HK-2 (cell line): ENCODE measurements at regions not wholly inside any gene's neighbourhood (a gene's known extent, or its start where the extent isn't known, plus 50 kb on each side); places are given as distances from the start of the nearest gene placed in this dataset.

Experiments
- DNase-seq: peaks from one replicate; pipeline ENCODE4 v3.0.0-alpha.2; 2018; ENCODE audit not compliant: unreplicated experiment

DNA sequence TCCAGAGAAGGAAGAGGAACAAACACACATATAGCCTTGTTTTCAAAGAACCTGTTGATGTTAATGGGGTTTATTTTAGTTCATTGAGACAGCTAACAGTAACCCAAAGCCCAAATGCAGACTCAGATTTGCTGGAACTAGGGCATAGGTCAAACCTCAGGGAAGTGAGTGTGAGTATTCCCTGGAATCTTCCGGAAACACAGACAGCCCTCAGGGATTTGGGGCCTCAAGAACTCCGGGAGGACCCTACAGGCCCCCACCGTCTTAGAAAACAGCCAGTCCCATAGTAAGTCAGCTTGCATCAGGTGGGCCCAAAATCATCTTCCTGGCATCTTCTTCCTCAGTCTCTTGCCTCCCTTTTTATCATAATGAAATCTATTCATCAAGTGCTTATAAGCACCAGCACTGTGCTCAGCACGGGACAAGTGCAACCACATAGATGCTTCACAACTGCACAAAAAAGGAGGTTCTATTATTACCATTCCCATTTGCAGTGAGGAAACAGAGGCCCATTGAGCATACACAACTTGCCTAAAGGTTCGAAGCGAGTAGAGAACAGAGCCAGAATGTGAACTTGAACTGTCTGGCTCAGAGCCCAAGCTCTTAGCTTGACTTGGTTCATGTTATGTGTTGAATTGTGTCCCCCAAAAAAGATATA is 50.2 kb upstream of the BCL11A start:
- no peak for DNase-seq

DNA sequence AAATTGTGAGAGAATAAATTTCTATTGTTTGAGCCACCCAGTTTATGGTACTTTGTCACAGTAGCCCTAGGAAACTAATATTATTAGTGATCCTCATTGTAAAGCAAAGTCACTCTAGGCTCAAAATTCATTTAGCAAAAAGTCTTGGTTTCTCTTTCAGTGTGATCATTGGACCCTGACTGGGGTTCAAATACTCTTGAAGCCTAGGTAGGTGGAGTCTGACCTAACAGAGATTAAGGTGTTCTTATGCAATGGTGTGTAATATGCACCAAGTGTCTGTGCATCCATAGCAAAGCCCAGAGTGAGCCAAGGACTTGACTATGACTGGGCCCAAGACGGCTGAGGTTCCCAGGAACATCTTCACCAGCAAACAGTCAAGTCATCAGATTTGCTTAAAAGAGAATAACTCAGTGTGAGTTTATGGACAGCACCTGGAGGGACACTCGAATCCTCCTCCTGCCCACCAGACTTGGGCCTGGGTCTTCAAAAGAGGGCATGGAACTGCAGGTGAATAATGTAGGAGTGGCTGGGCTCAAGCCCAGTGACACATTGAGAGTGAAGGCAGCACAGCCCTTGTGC is 51.1 kb upstream of the BCL11A start:
- DNase-seq, result no peak

DNA sequence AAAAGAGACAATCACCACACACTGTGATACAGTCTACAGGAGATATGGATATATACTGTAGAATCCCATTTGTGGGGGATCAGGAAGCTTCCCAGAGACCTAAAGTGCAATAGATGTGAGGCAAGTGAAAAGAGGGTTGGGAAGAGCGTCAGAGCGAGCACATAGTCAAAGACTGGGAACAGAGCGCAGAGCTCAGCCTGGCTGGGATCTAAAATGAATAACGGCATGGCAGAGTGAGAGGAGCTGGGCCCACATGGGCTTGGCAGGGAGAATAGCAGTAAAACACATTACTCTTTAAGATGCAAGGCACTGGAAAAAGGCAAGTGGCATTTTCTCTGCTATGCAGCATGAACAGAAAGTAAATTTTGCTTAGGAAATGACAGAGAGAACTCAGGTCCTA is 52.4 kb upstream of the BCL11A start:
- no peak for DNase-seq

DNA sequence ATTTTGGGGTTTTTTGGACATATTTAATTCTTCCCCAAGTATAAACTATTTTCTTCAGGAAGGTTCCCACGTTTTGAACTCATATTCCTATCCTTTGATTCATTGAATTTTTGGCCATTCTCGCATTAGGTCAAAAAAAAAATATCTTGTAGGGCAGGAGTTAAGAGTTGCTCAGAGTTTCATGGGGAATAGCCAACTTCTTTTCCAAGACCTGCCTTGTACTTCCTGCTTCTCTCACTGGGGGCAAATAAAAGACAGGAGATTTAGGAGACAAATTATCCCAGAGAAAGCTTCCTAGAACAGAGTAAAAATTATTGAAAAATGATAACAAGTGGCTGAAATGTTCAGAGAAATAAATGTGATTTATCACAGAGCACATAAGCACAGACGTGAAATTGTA is 55.2 kb upstream of the BCL11A start:
- no peak for DNase-seq

DNA sequence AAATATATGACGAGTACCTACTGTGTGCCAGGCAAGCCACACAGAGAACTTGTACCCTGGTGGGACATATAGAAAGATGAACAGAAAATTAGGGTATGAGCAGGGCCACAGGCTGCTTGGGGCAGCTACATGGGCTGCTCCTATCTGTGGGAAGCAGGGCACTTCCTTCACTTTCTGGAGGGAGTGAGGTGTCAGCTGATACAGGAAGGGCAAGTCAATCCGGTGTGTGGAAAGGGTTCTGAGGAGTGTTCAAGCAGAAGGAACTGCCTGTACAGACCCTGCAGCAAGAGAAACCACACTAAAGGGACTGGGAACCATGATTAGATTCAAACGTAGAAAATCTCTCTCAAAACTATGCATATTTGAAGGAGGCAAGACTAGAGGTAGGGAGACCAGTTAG is 58.6 kb upstream of the BCL11A start:
- DNase-seq, result no peak

DNA sequence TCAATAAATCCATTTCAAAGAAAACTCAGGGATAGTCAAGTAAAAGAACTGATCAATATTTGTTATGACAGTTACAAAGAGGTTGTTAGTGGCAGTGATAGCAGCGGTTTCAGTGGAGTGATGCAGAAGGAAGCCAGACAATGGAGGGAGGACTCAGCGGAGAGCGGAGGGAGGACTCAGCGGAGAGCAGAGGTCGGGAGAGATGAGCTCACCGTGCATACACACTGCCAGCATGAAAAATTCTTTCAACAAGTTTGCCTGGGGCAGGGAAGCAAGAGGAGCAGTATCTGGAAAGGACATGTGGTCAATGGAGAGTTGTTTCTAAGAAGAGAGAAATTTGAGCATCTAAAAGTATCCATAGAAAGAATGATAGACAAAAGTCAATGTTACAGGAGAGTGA is 60.9 kb upstream of the BCL11A start:
- DNase-seq, result no peak

DNA sequence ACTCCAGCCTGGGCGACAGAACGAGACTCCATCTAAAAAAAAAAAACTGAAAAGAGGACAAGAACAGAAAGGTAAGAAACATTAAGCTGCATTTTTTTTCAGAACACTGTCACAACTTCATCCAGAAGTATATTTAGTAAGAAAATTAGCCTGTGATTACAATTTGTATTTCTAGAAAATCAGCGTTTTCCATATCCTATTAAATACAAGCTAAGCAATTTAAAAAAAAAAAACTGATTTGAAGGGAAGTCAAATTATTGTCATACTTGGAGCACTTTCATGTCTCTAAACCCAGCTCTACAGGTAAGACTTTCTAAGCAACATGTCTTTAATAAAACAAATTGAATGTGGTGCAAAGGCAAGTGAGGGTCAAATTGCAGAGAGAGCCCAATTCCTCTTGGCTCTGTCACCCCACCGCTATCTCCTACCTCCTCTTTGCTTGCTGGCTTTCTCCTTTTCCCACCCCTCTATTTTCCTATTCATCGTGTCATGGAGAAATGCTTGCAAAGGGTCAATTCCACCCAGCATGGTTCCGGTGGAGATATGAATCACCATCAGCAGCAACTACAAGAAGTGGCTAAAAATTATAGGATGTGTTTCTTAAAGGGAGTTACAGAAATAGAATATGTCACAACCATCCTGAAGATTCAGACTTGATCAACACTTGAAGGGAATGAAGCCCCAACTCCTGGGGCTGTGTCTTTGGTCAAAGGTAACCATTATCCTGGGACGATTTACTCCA is 68.4 kb upstream of the BCL11A start:
- no peak for DNase-seq

DNA sequence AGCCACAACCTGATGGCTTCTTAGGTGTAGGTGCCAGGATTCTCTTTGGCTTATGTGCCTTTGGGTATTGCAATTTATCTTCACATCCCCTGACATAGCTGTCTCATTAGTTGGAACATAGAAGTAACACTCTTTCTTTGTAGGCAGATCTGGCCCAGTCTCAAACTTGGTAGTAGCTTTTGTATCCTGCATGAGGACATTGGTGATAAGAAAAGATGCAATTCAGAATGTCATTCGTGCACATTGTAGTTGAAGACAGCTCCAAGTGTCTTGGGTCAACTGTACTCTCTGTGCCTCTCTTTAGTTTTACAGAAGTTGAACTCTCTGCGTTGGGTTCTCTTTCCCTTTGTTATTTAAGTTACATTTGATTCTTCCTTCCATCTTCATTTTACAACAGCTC is 69.6 kb upstream of the BCL11A start:
- DNase-seq, result no peak

DNA sequence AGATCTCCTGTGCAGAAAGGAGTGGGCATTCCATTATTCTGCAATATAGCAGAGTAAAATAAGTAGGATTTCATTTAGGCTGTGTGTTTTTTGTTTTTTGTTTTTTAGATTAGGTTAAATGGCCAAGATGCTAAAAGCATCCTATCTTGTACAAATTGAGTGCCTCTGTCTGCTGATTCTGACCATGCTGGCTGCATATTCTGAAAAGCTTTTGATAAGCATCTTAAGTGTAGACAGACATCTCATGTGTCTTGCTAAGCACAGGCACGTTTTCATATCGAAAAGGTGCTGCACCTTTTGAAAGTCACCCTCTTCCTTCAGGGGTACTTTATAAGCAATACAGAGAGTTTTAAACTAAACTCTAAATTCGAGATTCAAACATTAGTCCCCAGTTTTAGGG is 74.0 kb upstream of the BCL11A start:
- DNase-seq, result no peak

DNA sequence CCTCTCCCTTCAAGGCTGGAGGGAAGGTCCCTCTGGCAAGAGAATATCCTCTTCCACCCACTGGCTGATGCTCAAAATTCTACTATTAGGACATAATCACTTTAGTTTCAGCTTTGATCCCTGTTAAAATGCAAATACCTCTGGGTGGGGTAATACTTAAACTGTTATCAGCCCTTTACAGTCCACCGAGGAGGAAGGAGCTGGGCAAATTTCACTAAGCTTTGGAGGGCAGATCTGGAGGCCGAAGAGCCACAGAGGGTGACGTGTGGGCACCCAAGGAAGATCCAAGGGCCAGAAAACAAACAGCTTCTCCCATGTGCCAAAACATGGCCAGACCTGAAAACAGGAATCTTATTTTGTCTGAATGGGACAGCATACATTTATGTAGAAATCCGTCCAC is 74.6 kb upstream of the BCL11A start:
- no peak for DNase-seq

DNA sequence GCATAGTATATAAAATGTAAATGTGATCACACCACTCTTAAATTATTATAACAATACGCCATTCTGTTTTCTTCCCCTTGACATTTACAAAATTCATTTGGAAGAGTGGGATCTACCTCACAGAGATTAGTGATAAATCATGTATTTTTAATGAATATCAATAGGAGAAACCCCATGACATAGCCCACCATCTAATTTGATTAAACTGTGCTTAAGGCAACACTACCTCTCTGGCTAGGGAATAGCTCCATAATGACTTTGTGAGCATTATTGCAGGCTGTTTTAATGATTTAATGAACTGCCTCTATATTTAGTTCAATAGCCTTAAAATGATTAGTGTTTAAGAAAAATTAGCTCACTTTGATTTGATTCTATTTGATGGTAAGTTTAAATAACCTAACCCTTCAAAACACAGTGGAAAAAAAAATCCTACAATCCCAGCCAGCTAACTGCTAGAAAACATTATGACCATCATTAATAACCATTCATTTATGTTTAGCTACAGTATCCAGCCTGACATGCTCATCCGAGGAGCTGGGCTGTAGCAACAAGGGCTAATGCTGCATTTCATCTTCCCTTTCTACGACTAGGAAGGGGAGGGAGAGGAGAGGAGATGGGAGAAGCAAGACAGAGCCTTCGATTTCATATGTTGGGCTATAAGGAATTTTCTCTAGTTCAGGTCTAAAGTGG is 75.3 kb upstream of the BCL11A start:
- DNase-seq, result no peak

DNA sequence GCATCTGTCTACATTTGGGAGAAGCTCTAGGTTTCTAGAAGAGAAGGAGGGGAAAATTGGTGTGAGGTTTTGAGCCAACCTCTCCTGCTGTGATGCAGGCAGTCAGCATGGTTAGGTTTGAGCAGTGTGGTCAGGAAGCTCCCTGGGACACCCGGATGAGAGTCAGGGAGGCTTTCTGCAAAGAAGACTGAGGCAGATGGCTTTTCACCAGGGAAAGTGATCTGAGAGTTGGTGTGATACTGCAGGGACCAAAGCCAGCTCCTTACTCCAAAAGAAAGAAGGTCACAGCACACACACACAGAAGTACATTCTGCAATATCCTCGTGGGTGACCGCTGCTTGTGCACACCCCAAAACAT is 75.8 kb upstream of the BCL11A start:
- DNase-seq, result no peak

DNA sequence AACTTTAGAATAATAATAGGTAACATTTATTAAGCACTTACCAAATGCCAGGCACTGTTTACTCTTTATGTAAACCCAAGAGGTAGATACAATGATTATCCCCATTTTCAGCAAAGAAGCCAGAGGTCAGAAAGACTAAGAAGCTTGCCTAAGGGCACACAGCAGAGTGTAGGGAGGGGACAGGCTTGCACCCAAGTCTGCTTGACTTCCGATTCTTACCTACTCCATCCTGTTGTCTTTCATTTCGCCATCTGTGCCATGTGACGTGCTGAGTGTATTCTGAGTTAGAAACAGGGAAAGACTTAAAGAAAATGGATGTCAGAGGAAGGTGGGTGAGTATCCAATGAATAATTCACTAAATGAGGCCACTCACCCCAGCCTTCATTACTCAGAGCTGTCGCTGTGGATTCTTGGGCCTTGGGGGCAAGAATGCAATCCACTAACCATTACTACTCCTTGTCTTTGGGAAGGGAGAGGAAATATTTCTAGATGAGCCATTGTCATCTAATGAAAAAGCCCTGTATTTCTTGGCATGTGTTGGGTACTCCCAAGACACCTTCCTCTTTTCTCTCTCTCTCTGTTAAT is 76.4 kb upstream of the BCL11A start:
- DNase-seq, result no peak

DNA sequence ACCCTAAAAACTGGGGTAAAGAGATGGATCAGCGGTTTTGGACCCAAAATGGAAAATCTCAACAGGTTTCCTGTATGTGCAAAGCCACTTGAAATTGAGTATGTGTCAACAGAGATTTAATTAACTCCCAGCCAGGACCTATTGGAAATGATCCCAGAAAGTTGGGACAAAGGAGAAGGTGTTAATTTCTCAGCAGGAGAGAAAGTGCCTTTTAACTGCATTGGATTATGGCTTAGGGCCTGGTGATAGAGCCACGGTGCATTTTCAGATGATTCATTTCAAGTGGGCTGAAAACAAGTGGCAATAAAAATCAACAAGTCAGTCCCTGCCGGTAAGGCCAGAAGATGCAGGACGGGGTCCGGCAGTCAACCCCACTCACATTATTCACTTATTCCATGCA is 80.2 kb upstream of the BCL11A start:
- DNase-seq, result no peak

DNA sequence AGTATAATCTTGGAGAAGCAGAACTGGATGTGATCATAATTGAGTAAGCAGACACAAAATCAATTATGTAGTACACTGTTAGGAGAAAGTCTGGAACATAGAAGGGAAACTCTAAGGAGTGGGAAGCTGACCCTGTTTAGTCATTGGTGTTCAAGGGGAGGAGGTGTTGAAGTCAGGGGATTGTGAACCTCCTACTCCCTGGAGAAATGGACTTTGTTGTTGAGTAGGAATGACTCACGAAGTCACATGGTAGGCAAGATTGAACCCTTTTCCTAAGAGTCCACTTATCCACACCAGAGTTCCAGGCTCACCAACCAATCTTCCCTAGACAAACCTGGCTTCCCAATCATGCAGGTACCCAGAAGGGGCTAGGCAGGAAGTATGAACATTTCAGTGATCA is 81.0 kb upstream of the BCL11A start:
- DNase-seq, result no peak

DNA sequence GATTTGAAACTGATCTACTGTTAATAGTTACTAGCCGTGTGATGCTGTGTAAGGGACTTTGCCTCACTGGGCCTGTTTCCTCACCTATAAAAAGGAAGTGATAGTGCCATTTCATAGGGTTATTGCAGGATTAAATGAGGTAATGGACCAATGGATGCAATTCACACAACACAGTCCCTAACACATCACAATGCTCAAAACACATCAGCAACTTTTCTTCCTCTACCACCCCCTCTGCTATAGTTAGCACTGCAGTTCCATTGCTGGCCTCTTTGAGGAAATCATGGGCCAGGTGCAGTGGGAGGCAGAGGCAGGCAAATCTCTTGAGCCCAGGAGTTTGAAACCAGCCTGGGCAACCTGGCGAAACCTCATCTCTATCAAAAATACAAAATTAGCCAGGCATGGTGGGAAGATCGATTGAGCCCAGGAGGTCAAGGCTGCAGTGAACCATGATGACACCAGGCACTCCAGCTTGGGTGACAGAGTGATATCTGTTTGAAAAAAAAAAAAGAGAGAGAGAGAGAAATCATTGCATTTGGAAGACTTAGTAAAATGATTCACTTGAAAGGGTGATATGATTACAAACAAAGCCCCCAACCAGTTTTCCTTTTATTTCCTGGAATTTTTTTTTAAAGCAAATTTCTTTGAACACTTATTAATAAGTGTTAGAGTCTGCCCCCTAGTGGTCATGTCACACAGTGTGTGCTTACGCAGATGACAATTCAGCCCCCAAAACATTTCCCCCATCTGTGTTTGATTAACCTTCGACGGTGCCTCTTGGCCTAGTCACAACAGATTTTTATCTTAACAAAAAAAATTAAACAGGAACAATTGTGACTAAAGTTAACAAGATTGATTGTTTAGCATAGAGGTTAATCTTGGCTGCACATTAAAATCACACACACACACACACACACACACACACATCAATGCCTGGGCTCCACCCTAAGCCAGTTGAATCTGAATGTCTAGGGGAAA is 88.6 kb upstream of the BCL11A start:
- DNase-seq, result peak; percentile 2

DNA sequence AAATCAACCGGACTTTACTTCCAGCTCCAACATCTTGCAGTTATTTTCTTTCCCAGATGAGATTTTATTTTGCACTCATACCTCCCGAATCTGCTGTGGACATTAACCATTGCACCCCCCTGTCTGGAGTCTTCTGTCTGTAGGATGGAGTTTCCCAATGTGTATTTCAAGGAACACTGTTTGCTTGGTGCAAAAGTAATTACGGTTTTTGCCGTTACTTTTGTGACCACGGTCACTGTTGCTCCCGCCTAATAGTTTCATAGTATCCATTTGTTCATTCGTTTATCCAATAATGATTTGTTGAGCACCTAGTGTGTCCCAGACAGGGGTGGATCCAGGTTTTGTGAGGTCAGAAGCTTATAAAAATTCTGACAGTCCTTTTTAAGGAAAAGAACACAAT is 90.3 kb upstream of the BCL11A start:
- DNase-seq, result no peak

DNA sequence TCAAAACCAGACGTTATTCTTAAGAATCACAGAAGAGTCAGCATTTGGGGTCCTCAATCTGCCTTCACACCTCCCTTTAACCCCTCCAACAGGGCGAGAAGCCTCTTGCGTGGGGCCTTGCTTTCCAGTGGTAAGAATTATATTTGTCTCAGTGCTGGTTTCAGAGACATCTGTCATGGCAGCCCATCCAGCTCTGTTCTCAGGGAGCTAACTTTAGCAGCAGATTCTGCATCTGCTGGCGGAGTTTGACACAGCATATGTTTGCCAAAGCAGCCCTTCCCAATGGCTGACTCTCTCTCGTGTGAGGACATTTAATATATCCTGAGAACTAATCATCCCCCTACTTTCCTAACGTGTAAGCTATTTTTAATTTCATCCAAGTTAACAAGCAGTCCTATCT is 91.5 kb upstream of the BCL11A start:
- no peak for DNase-seq

DNA sequence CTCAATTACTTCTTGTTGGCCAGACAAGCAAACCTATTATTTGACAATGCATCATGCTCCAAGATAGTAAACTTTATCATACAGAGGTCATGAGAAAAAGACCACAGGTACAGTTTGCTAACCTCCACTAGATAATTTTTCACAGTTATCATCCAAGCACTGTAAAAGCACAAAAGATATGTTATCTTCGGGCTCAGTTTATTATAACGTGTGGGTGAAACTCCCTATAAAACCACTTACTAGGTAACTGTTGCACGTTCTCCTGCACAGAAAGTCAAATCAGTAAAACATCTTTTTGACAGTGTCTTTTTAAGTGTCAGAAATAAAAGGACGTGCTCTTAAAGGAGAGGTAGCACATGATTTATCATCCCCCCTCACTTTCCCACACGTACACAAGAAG is 94.7 kb upstream of the BCL11A start:
- no peak for DNase-seq

DNA sequence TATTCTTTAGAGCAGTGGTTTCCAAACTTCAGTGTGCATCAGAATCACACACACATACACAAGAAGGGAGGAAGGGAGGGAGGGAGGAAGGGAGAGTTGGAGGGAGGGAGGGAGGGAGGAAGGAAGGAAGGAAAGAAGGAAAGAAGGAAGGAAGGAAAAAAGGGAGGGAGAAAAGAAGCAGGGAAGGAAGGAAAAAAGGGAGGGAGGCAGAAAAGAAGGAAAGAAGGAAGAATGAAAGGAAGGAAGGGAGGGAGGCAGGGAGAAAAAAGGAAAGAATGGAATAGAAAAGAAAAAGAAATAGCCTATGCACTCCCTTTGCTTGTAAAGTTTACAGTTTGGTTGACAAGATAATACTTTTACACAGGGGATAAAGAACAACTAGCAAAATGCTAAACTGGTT is 96.3 kb upstream of the BCL11A start:
- DNase-seq, result no peak

DNA sequence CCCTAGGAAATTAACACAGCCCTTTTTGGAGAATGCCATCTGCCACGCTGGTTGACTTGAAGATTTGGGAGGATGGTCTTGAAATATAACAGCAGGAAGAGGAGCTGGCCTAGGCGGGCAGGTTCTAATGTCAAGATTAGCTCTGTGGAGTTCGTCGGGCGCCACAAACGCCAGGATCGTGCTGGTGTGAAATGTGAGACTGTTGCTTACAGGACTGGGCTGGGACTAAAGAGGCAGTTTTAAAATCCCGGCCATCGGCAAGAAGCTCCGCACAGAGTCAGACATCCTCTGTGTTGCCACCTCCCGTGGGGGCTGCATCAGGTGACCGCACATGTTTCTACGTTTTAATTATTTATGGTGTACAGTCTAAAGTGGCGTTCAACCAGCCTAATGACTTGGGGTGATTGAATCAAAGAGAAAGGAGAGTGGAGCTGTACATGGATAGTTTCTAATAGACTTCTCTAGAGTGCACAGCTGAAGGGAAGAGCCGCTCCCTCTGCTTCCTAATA is 99.4 kb upstream of the BCL11A start:
- DNase-seq, result no peak
